ENCODE measurements at regions not wholly inside any gene's neighbourhood (a gene's known extent, or its start where the extent isn't known, plus 50 kb on each side); places are given as distances from the start of the nearest gene placed in this dataset.

- H3K4me3 ChIP-seq (ENCODE audit: low read depth, low read length): no peak overlapping the region
- no peak for TF ChIP-seq CTCF (IDR thresholded peaks at IDR 0.05; ENCODE audit: insufficient read depth, low read length)
- no peak for DNase-seq (ENCODE audit: low read depth)
Measured at GRCh38 chrX:46216406-46216805, 328.8 kb downstream of the ZNF674 start.

- TF ChIP-seq CTCF (IDR thresholded peaks at IDR 0.05; ENCODE audit: insufficient read depth, low read length): no peak
- DNase-seq (ENCODE audit: low read depth): no peak
- H3K4me3 ChIP-seq (ENCODE audit: low read depth, low read length): no peak overlapping the region
Measured at GRCh38 chrX:46211079-46211478, 334.1 kb downstream of the ZNF674 start.

GRCh38 chrX:46209768-46210167 is 335.5 kb downstream of the ZNF674 start:
- H3K4me3 ChIP-seq (ENCODE audit: low read depth, low read length): no peak overlapping the region
- no peak for TF ChIP-seq CTCF (IDR thresholded peaks at IDR 0.05; ENCODE audit: insufficient read depth, low read length)
- no peak for DNase-seq (ENCODE audit: low read depth)

- no peak for DNase-seq (ENCODE audit: low read depth)
- no peak for TF ChIP-seq CTCF (IDR thresholded peaks at IDR 0.05; ENCODE audit: insufficient read depth, low read length)
- no peak overlapping the region for H3K4me3 ChIP-seq (ENCODE audit: low read depth, low read length)
Measured at GRCh38 chrX:46209037-46209436, 336.2 kb downstream of the ZNF674 start.

- no peak for TF ChIP-seq CTCF (IDR thresholded peaks at IDR 0.05; ENCODE audit: insufficient read depth, low read length)
- H3K4me3 ChIP-seq (ENCODE audit: low read depth, low read length): no peak overlapping the region
- peak; percentile 8 for DNase-seq (ENCODE audit: low read depth)
Measured at GRCh38 chrX:46208225-46208854, 336.9 kb downstream of the ZNF674 start.

GRCh38 chrX:46204721-46205422 is 340.3 kb downstream of the ZNF674 start:
- H3K4me3 ChIP-seq (ENCODE audit: low read depth, low read length): no peak overlapping the region
- TF ChIP-seq CTCF (IDR thresholded peaks at IDR 0.05; ENCODE audit: insufficient read depth, low read length): no peak
- no peak for DNase-seq (ENCODE audit: low read depth)
